Thymus (tissue), 11 donors: ENCODE measurements at regions not wholly inside any gene's neighbourhood (a gene's known extent, or its start where the extent isn't known, plus 50 kb on each side); places are given as distances from the start of the nearest gene placed in this dataset.

Experiments used
- DNase-seq, 9 donors: peaks; one replicate each; pipeline ENCODE4 v3.0.0-alpha.2; 2013; ENCODE audit warnings: low spot score in 9 of 9, low read depth in 6 of 9, missing footprints in 1 of 9
- H3K27ac ChIP-seq, 2 donors: one replicate each; pipeline ENCODE4 v1.5.1; 2013; ENCODE audit warnings: control low read depth in 1 of 2, low read depth in 1 of 2, low read length in 1 of 2, mild to moderate bottlenecking in 1 of 2, moderate library complexity in 1 of 2
- H3K27me3 ChIP-seq, 2 donors: one replicate each; pipeline ENCODE4 v1.5.1; 2013; ENCODE audit warnings: low read length in 1 of 2; ENCODE audit not compliant: control insufficient read depth in 2 of 2, insufficient read depth in 1 of 2
- H3K36me3 ChIP-seq, 2 donors: one replicate each; pipeline ENCODE4 v1.5.1; 2013; ENCODE audit warnings: low read length in 1 of 2, mild to moderate bottlenecking in 1 of 2, moderate library complexity in 1 of 2; ENCODE audit not compliant: control insufficient read depth in 2 of 2, insufficient read depth in 2 of 2
- H3K4me1 ChIP-seq, 2 donors: one replicate each; pipeline ENCODE4 v1.5.1; 2013; ENCODE audit warnings: low read length in 2 of 2; ENCODE audit not compliant: control insufficient read depth in 2 of 2, insufficient read depth in 2 of 2
- H3K4me3 ChIP-seq, 2 donors: one replicate each; pipeline ENCODE4 v1.5.1; 2013; ENCODE audit warnings: low read length in 2 of 2, control low read depth in 1 of 2, mild to moderate bottlenecking in 1 of 2
- H3K9me3 ChIP-seq, 2 donors: one replicate each; pipeline ENCODE4 v1.5.1; 2013; ENCODE audit warnings: low read length in 1 of 2, mild to moderate bottlenecking in 1 of 2; ENCODE audit not compliant: control insufficient read depth in 2 of 2, insufficient read depth in 1 of 2
- WGBS: extraction: QIAGEN DNeasy Blood & Tissue Kit; methylation state at CpG from one replicate; pipeline ENCODE4 v1.1.7; 2013; 5-methylcytosine and 5-hydroxymethylcytosine counted together
- donor health status: healthy.

DNA sequence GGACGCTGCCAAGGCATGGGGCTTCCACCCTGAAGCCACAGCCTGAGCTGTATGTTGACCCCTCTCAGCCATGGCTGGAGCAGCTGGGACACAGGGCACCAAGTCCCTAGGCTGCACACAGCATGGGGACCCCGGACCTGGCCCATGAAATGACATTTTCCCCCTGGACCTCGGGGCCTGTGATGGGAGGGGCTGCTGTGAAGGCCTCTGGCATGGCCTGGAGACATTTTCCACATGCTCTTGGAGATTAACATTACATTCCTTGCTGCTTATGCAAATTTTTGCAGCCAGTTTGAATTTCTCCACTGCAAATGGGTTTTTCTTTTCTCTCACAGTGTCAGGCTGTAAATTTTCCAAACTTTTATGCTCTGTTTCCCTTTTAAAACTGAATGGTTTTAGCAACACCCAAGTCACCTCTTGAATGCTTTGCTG is 463.6 kb downstream of the ZWINT start:
- no peaks in the 10 kb centered on the region for H3K4me1 ChIP-seq
- no peaks in the 10 kb centered on the region for H3K27me3 ChIP-seq
- H3K36me3 ChIP-seq, result no peaks in the 10 kb centered on the region
- no peak for DNase-seq
- WGBS, result 78% methylated on average over 3 of the region's 3 CpGs
- no peak overlapping the region for H3K4me3 ChIP-seq
- no peak overlapping the region for H3K27ac ChIP-seq
- H3K9me3 ChIP-seq, result peaks cover 0 to 4% of the 10 kb centered on the region in 2 donors

DNA sequence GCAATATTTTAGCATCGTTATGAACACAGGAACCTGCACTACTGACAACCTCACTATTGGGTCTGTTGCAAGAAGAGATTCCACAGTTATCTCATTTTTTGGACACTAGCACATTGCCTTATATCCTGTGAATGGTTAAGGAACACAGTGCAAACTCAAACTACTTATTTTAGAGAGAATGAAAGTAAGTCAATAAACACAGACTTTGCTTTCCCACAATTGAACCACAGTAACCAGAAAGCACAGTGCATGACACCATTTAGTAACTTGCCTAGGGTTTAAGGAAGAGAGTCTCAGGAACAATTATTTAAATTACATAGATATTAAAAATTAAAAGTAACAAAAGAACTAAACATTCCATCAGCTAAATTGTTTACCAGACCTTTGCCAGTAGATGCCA is 468.8 kb downstream of the ZWINT start:
- no peak overlapping the region for H3K27ac ChIP-seq
- peaks cover 0 to 1% of the 10 kb centered on the region in 2 donors for H3K9me3 ChIP-seq
- no peaks in the 10 kb centered on the region for H3K4me1 ChIP-seq
- H3K36me3 ChIP-seq, result no peaks in the 10 kb centered on the region
- no peaks in the 10 kb centered on the region for H3K27me3 ChIP-seq
- 84% methylated on average over 1 of the region's 1 CpG for WGBS
- H3K4me3 ChIP-seq, result no peak overlapping the region
- DNase-seq, result no peak

DNA sequence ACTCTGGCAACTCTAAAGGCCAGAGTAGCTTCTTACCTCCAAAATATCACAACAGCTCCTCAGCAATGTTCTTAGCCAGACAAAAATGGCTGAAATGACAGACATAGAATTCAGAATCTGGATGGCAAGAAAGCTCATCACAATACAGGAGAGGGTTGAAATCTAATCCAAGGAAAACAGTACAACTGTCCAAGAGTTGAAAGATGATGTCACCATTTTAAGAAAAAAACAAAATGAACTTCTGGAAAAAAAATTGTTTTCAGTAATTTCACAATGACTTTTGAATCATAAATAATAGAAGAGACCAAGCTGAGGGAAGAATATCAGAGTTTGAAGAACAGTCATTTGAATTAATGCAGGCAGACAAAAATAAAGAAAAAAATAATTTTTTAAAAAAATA is 479.5 kb downstream of the ZWINT start:
- Histone ChIP-seq H3K36me3 (no peaks in the 10 kb centered on the region), H3K27me3 (no peaks in the 10 kb centered on the region), H3K4me3 (no peak overlapping the region), H3K27ac (no peak overlapping the region), H3K9me3 (peaks cover 0 to 5% of the 10 kb centered on the region in 2 donors), H3K4me1 (no peaks in the 10 kb centered on the region)
- no peak for DNase-seq

DNA sequence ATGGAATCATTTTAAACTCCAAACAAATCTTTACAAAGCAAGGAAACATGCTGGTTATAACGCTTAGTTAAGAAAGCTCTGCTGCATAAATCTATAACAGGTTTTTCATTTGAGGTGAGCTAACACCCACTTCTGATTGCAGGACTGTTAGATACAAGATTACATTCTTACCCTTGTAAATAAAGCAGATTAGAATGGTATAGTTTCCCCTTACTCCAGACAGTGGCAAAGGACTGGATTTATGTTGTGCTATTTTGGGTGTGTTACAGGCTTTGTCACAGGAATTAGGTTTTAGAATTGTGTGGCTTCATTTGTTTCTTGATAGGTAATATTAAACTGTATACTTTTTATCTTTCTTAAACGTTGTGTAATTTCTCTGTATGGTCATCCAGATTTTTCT is 487.6 kb downstream of the ZWINT start:
- Histone ChIP-seq H3K4me3 (no peak overlapping the region), H3K36me3 (no peaks in the 10 kb centered on the region), H3K4me1 (no peaks in the 10 kb centered on the region), H3K27ac (no peak overlapping the region), H3K27me3 (no peaks in the 10 kb centered on the region), H3K9me3 (no peaks in the 10 kb centered on the region)
- DNase-seq, result no peak
- 88% methylated on average over 2 of the region's 2 CpGs for WGBS

DNA sequence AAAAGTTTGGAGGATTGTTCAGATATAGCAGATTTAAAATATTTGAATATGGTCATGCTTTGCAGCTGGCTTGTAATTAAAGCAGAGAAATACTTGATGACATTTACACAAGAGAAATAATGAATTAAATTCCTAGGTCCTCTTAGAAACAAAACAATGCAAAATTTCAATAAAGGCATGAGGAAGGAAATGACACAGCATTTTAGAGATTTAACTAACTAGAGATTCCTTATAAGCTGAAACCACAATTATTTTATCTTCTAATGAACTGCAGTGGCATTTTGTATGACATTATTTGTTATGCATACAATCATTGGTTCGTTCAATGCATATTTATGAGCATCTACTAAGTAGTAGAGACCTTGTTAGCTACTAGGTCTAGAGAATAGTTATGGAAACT is 490.9 kb downstream of the ZWINT start:
- no peak for DNase-seq
- Histone ChIP-seq H3K4me3 (no peak overlapping the region), H3K4me1 (no peaks in the 10 kb centered on the region), H3K36me3 (no peaks in the 10 kb centered on the region), H3K9me3 (no peaks in the 10 kb centered on the region), H3K27me3 (no peaks in the 10 kb centered on the region), H3K27ac (no peak overlapping the region)
- WGBS, result 55% methylated on average over 1 of the region's 1 CpG

DNA sequence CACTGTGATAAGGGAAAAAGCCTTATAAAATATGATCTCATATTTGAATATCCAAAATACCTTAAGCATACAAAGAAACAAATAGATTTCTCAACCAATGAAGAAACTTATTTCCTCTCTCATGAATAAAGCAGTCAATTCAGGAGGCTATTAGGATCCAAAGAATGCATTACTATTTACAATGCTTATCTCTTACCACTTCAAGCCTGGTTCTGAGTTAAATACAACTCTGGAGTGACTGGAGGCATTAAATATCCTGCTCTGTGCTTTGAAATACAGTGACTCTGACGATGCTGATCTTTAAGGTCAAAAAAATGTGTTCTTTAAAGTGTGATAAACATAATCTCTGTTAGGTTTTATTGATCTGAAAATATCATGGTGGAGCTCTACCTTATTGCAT is 493.2 kb downstream of the ZWINT start:
- Histone ChIP-seq H3K4me1 (no peaks in the 10 kb centered on the region), H3K36me3 (no peaks in the 10 kb centered on the region), H3K9me3 (no peaks in the 10 kb centered on the region), H3K4me3 (no peak overlapping the region), H3K27me3 (no peaks in the 10 kb centered on the region), H3K27ac (no peak overlapping the region)
- WGBS, result 61% methylated on average over 1 of the region's 1 CpG
- DNase-seq, result no peak

DNA sequence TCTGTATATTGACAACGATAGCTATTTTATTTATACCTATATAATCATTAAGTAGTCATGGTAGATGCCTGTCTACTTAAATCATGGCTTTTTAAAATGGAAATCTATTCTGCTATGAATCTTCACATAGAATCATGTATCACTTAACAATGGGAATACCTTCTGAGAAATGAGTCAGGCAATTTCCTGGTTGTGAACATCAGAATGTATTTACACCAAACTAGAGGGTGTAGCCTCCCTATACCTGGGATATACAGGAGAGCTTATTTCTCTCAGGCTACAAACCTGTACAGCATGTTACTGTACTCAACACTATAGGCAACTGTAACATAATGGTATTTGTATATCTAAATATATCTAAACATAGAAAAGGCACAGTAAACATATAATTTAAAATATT is 502.3 kb downstream of the ZWINT start:
- Histone ChIP-seq H3K4me3 (no peak overlapping the region), H3K27ac (no peak overlapping the region), H3K9me3 (peaks cover 0 to 2% of the 10 kb centered on the region in 2 donors), H3K36me3 (no peaks in the 10 kb centered on the region), H3K4me1 (no peaks in the 10 kb centered on the region), H3K27me3 (no peaks in the 10 kb centered on the region)
- 89% methylated on average over 1 of the region's 1 CpG for WGBS
- DNase-seq, result no peak

DNA sequence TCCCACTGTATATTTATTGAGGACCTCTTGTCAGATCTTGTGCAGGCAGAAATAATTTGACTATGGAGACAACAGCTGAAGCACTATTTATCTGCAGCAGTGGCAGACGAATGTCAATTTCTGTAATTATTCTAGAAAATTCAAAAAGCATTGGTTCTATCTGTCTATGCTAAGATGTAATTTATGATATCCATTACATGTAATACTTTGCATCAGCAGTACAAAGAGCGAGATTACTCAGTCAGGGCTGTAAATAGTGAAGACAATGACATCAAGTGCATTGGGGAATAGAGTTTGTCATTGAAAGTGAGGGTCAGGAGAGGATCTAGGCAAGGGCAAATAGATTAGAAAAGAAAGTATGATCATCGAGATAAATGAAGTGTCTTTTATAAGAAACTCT is 508.2 kb downstream of the ZWINT start:
- no peaks in the 10 kb centered on the region for H3K27me3 ChIP-seq
- no peak overlapping the region for H3K27ac ChIP-seq
- H3K9me3 ChIP-seq, result no peaks in the 10 kb centered on the region
- 89% methylated on average over 3 of the region's 3 CpGs for WGBS
- H3K4me3 ChIP-seq, result no peak overlapping the region
- H3K36me3 ChIP-seq, result no peaks in the 10 kb centered on the region
- no peaks in the 10 kb centered on the region for H3K4me1 ChIP-seq
- no peak for DNase-seq

DNA sequence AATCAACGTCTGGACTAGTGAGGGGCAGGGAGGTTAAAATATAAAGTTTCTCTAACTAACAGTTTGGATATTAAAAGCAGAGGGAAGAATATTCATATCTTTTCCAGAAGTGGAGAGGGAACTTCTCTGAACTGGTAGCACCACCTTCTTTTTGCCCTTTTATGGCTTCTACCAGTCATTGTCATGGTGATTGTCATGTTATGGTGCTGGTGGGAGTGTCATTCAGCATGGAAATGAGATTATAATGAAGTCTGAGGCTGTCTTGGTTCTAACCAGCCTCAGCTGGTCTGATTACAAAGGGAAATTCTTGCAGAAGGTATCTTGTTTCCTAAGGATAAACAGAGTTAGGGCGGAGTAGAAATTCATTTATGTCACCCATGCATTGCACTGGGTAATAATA is 523.8 kb downstream of the ZWINT start:
- Histone ChIP-seq H3K27me3 (no peaks in the 10 kb centered on the region), H3K4me1 (no peaks in the 10 kb centered on the region), H3K36me3 (no peaks in the 10 kb centered on the region), H3K27ac (no peak overlapping the region), H3K4me3 (no peak overlapping the region), H3K9me3 (no peaks in the 10 kb centered on the region)
- DNase-seq, result no peak
- WGBS, result 96% methylated on average over 2 of the region's 2 CpGs

DNA sequence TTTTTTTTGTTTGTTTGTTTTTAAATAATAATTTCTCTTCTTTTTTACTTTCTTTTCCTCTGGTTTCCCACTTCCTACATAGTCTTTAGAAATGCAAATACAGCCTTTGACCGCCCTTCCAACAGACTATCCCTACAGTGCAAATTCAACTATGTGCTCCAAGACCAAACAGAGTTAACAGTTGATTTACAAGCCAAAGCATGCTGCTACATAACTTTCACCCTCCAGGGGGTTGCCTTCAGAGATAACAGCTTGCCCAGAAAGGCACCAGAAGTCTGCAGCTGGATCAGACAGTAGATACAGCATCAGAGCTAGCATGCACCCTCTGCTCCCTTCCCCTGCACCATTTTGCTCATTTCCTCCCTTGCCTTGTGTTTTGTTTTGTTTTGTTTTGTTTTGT is 539.0 kb downstream of the ZWINT start:
- Histone ChIP-seq H3K36me3 (no peaks in the 10 kb centered on the region), H3K4me3 (no peak overlapping the region), H3K27me3 (no peaks in the 10 kb centered on the region), H3K27ac (no peak overlapping the region), H3K4me1 (no peaks in the 10 kb centered on the region), H3K9me3 (no peaks in the 10 kb centered on the region)
- WGBS, result 62% methylated on average over 1 of the region's 1 CpG
- no peak for DNase-seq
